PC-9 (cell line): ENCODE measurements at regions not wholly inside any gene's neighbourhood (a gene's known extent, or its start where the extent isn't known, plus 50 kb on each side); places are given as distances from the start of the nearest gene placed in this dataset.

Source experiments
- BruUV-seq: library from RNA; stranded (reverse); fragments of 400-500 nt; replicated peaks from 2 replicates; lab custom pipeline; 2021; lab: Mats Ljungman, UMichigan
- CTCF ChIA-PET: fragments of 300-600 bp; sonication (Branson Sonifier 250); formaldehyde crosslinking; loops from one replicate; lab custom pipeline; 2022; ENCODE audit warnings: antibody characterized with exemption; lab: Charles Lee
- POLR2A ChIA-PET: fragments of 300-600 bp; sonication (Branson Sonifier 250); formaldehyde crosslinking; loops from one replicate; lab custom pipeline; 2022; ENCODE audit warnings: antibody characterized with exemption; ENCODE audit not compliant: unreplicated experiment; lab: Charles Lee
- DNase-seq, 2 experiments: peaks; one replicate each; pipeline versions ENCODE4 v3.0.0 to v3.0.0-alpha.2; 2015 to 2022; ENCODE audit warnings: mixed read lengths in 1 of 2
- H2AFZ ChIP-seq: fragments of 200-600 bp; sonication (generic); 2 replicates; pipeline ENCODE4 v1.8.1; 2017; ENCODE audit warnings: antibody characterized with exemption
- H3F3A ChIP-seq: fragments of 200-600 bp; sonication (generic); 2 replicates; pipeline ENCODE4 v1.8.1; 2017; ENCODE audit warnings: antibody characterized with exemption, mild to moderate bottlenecking, low read depth; ENCODE audit not compliant: insufficient read depth
- H3K27ac ChIP-seq: fragments of 200-600 bp; sonication (generic); 2 replicates; pipeline ENCODE4 v1.6.1; 2016; ENCODE audit warnings: mixed run types
- H3K27me3 ChIP-seq: fragments of 200-600 bp; sonication (generic); 2 replicates; pipeline ENCODE4 v1.6.1; 2016; ENCODE audit warnings: low read depth, mixed run types; ENCODE audit not compliant: insufficient read depth
- H3K36me3 ChIP-seq: fragments of 200-600 bp; sonication (generic); 2 replicates; pipeline ENCODE4 v1.6.1; 2016; ENCODE audit warnings: low read depth, mixed run types
- H3K4me1 ChIP-seq: fragments of 200-600 bp; sonication (generic); replicated peaks from 2 replicates; pipeline ENCODE4 v1.6.1; 2016; ENCODE audit warnings: mixed run types; ENCODE audit not compliant: insufficient read depth
- H3K4me2 ChIP-seq: fragments of 200-600 bp; sonication (generic); 2 replicates; pipeline ENCODE4 v1.6.1; 2017; ENCODE audit warnings: mixed run types
- H3K4me3 ChIP-seq: fragments of 200-600 bp; sonication (generic); 2 replicates; pipeline ENCODE4 v1.6.1; 2016; ENCODE audit warnings: mixed run types
- H3K79me2 ChIP-seq: fragments of 200-600 bp; sonication (generic); 2 replicates; pipeline ENCODE4 v1.6.1; 2017; ENCODE audit warnings: low read depth, mixed run types
- H3K9me2 ChIP-seq: fragments of 200-600 bp; sonication (generic); 2 replicates; pipeline ENCODE4 v1.8.1; 2017; ENCODE audit warnings: mild to moderate bottlenecking; ENCODE audit not compliant: insufficient read depth
- H3K9me3 ChIP-seq: fragments of 200-600 bp; sonication (generic); 2 replicates; pipeline ENCODE4 v1.8.1; 2016; ENCODE audit warnings: low read depth; ENCODE audit not compliant: insufficient read depth
- H4K20me1 ChIP-seq: fragments of 200-600 bp; sonication (generic); 2 replicates; pipeline ENCODE4 v1.8.1; 2017; ENCODE audit not compliant: insufficient read depth
- CTCF ChIP-seq: fragments of 200-600 bp; sonication (generic); conservative IDR thresholded peaks from 2 replicates; pipeline ENCODE4 v1.6.1; 2017; ENCODE audit warnings: mixed run types, antibody characterized with exemption, mild to moderate bottlenecking, moderate library complexity
- EZH2 ChIP-seq: fragments of 200-600 bp; sonication (generic); IDR thresholded peaks from 2 replicates; pipeline ENCODE4 v1.8.0; 2017; ENCODE audit warnings: antibody characterized with exemption, low read depth
- intact Hi-C: fragments of 100-400 bp; cut with micrococcal nuclease; formaldehyde crosslinking; loops from one replicate; pipeline ENCODE4 v1.10.0; 2022; ENCODE audit not compliant: unreplicated experiment

GRCh38 chr13:55439450-55439849 is 1701.3 kb upstream of the PRR20A start:
- Histone ChIP-seq H3K4me1 (no peaks in the 10 kb centered on the region), H2AFZ (no peak overlapping the region), H3K4me2 (no peak overlapping the region), H3K9me3 (no peaks in the 10 kb centered on the region), H3K4me3 (no peak overlapping the region), H3F3A (no peaks in the 10 kb centered on the region), H3K36me3 (no peaks in the 10 kb centered on the region), H4K20me1 (no peaks in the 10 kb centered on the region), H3K9me2 (no peaks in the 10 kb centered on the region), H3K27ac (no peak overlapping the region), H3K79me2 (no peaks in the 10 kb centered on the region), H3K27me3 (no peaks in the 10 kb centered on the region)
- ChIA-PET POLR2A (interaction anchor here (0.7 kb wide), 1 partner anchor 1214 kb away, joined by 3 read pairs; no protein-coding TSS in a partner anchor), CTCF (no interaction called here)
- no TSS peak for BruUV-seq
- DNase-seq, result no peak
- intact Hi-C loops, result no loop called here
- TF ChIP-seq CTCF (no peak), EZH2 (no peak)

- no peaks in the 10 kb centered on the region for H3K4me1 ChIP-seq
- H4K20me1 ChIP-seq, result no peaks in the 10 kb centered on the region
- TF ChIP-seq EZH2, result no peak
- no peak for TF ChIP-seq CTCF
- no peak for DNase-seq
- CTCF ChIA-PET, result no interaction called here
- no peaks in the 10 kb centered on the region for H3F3A ChIP-seq
- H3K27me3 ChIP-seq, result no peaks in the 10 kb centered on the region
- POLR2A ChIA-PET, result no interaction called here
- H3K79me2 ChIP-seq, result no peaks in the 10 kb centered on the region
- no peak overlapping the region for H3K4me2 ChIP-seq
- intact Hi-C loops, result no loop called here
- no peaks in the 10 kb centered on the region for H3K36me3 ChIP-seq
- H3K4me3 ChIP-seq, result no peak overlapping the region
- H2AFZ ChIP-seq, result no peak overlapping the region
- no peak overlapping the region for H3K27ac ChIP-seq
- no peaks in the 10 kb centered on the region for H3K9me2 ChIP-seq
- no TSS peak for BruUV-seq
- no peaks in the 10 kb centered on the region for H3K9me3 ChIP-seq
Observed at GRCh38 chr13:55440465-55441085, 1700.1 kb upstream of the PRR20A start.

DNA sequence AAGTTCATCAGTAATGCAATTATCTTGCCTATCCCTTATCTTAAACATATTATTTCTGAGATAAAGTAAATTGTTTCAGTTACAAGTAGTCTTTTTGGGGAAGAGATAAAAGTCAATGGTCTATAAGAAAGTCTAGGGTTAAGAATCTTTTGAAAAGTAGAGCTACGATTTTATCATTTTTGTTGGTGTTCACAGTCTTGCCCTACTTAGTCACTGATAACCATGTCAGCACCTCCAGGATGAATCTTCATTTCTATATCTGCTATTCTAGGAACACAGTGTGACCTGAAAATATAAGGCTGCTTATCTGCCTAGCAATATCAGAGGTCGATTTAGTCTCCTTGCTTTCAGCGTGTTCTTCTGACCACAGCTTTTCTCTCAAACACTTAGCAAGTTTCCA is 1676.5 kb upstream of the PRR20A start:
- TF ChIP-seq CTCF (no peak), EZH2 (no peak)
- Histone ChIP-seq H3K9me3 (no peaks in the 10 kb centered on the region; the same call in 1 of the 2 replicates), H3K4me3 (no peak overlapping the region), H3K4me1 (no peaks in the 10 kb centered on the region), H3K4me2 (no peak overlapping the region), H3K27me3 (no peaks in the 10 kb centered on the region), H3K27ac (no peak overlapping the region), H3K79me2 (no peaks in the 10 kb centered on the region), H3F3A (no peaks in the 10 kb centered on the region), H2AFZ (no peak overlapping the region), H3K36me3 (no peaks in the 10 kb centered on the region), H4K20me1 (no peaks in the 10 kb centered on the region), H3K9me2 (no peaks in the 10 kb centered on the region)
- ChIA-PET POLR2A (no interaction called here), CTCF (no interaction called here)
- intact Hi-C loops, result no loop called here
- DNase-seq, result no peak
- BruUV-seq, result no TSS peak
